SU-DHL-6 (cell line): ENCODE measurements at regions not wholly inside any gene's neighbourhood (a gene's known extent, or its start where the extent isn't known, plus 50 kb on each side); places are given as distances from the start of the nearest gene placed in this dataset.

ENCODE experiments used
- H2AFZ ChIP-seq: fragments of 200-600 bp; sonication (generic); 2 replicates; pipeline ENCODE4 v1.6.1; 2014; ENCODE audit warnings: low read depth, mild to moderate bottlenecking, moderate library complexity, mixed read lengths, antibody characterized with exemption, low read length; ENCODE audit not compliant: severe bottlenecking
- H3F3A ChIP-seq: fragments of 200-600 bp; shearing (Covaris generic); 2 replicates; pipeline ENCODE4 v1.6.0; 2016; ENCODE audit warnings: antibody characterized with exemption, mild to moderate bottlenecking; ENCODE audit not compliant: insufficient read depth
- H3K27ac ChIP-seq: fragments of 200-600 bp; sonication (generic); 2 replicates; pipeline ENCODE4 v1.5.1; 2016; ENCODE audit warnings: low read depth, mild to moderate bottlenecking, low read length, moderate library complexity, mixed read lengths
- H3K27me3 ChIP-seq: fragments of 200-600 bp; sonication (generic), shearing (Covaris generic); 2 replicates; pipeline ENCODE4 v1.6.0; 2014; ENCODE audit warnings: mild to moderate bottlenecking, low read length
- H3K36me3 ChIP-seq: fragments of 200-600 bp; sonication (generic); 2 replicates; pipeline ENCODE4 v1.6.1; 2014; ENCODE audit warnings: mild to moderate bottlenecking, low read length, mixed read lengths
- H3K4me2 ChIP-seq: fragments of 300-600, 200-600 bp; shearing (Covaris generic), sonication (generic); 2 replicates; pipeline ENCODE4 v1.6.0; 2014; ENCODE audit warnings: low read length, low read depth, mild to moderate bottlenecking; ENCODE audit not compliant: poor library complexity, severe bottlenecking
- H3K4me3 ChIP-seq: fragments of 200-600 bp; sonication (generic); 2 replicates; pipeline ENCODE4 v1.5.1; 2014; ENCODE audit warnings: antibody characterized with exemption, low read length, mild to moderate bottlenecking, mixed read lengths; ENCODE audit not compliant: insufficient read depth, poor library complexity, severe bottlenecking
- H3K79me2 ChIP-seq: fragments of 200-600 bp; sonication (generic); 2 replicates; pipeline ENCODE4 v1.6.1; 2014; ENCODE audit warnings: mild to moderate bottlenecking, low read length, moderate library complexity; ENCODE audit not compliant: insufficient read depth
- H3K9ac ChIP-seq: fragments of 200-600 bp; sonication (generic); 2 replicates; pipeline ENCODE4 v1.7.0; 2014; ENCODE audit warnings: mild to moderate bottlenecking, low read length
- H3K9me2 ChIP-seq: fragments of 200-600 bp; sonication (generic); replicated peaks from 2 replicates; pipeline ENCODE4 v1.6.1; 2014; ENCODE audit warnings: low read length; ENCODE audit not compliant: insufficient read depth
- H3K9me3 ChIP-seq: fragments of 200-600 bp; sonication (generic); 2 replicates; pipeline ENCODE4 v1.6.1; 2014; ENCODE audit warnings: low read length, mixed read lengths; ENCODE audit not compliant: insufficient read depth
- H4K20me1 ChIP-seq: fragments of 200-600 bp; sonication (generic); 2 replicates; pipeline ENCODE4 v1.6.1; 2014; ENCODE audit warnings: low read depth, mild to moderate bottlenecking, antibody characterized with exemption, low read length, moderate library complexity, mixed read lengths
- EZH2phosphoT487 ChIP-seq: fragments of 200-600 bp; sonication (generic), shearing (Covaris generic); conservative IDR thresholded peaks from 2 replicates; pipeline ENCODE4 v1.6.1; 2018; ENCODE audit warnings: mild to moderate bottlenecking, antibody characterized with exemption, low read length, moderate library complexity, mixed read lengths
- TF ChIP-seq, protein P1 (sequence below): fragments of 200-600 bp; sonication (generic); IDR thresholded peaks from one replicate; pipeline ENCODE4 v1.5.1; 2017; ENCODE audit warnings: antibody characterized with exemption, mild to moderate bottlenecking, low read length, moderate library complexity; ENCODE audit not compliant: insufficient read depth, poor library complexity, severe bottlenecking

DNA sequence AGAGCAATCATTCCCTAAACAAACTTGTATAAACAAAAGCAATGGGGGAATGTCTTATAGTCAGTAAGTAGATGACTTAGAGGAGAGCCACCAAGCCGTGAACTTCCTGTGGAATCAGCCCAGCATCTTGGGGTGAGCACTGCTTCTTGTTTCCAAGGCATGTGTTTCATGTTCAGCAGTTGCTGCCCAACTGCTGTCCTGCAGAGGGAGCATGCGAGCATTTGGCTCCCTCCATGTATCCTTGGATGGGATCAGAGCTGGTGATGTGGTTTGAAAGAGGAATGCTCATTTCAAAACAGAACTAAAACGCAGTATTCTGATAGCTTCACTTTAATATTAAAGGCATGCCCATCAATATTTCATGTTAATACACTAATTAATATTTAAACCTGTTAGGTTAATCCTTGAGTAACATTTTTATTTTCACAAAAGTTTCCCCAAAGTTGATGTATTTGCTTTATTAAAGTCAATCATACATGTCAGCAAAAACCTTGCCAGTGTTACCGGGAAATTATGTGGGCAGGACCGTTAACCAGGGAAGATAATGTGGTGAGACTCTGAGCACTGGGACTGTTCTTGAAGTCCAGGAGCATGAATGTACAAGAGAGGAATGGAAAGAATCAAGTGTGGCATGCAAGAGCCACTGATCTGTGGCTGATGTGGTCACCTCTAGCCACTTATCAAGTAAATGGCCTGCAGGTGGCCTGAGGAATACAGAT is 172.1 kb upstream of the GGTLC1 start:
- no peak overlapping the region for H3K9ac ChIP-seq
- H3K27me3 ChIP-seq = no peaks in the 10 kb centered on the region
- no peaks in the 10 kb centered on the region for H3K9me3 ChIP-seq
- H4K20me1 ChIP-seq = no peaks in the 10 kb centered on the region
- no peak overlapping the region for H3K4me2 ChIP-seq
- no peaks in the 10 kb centered on the region for H3K79me2 ChIP-seq
- no peak for TF ChIP-seq EZH2phosphoT487
- TF ChIP-seq, protein P1, sequence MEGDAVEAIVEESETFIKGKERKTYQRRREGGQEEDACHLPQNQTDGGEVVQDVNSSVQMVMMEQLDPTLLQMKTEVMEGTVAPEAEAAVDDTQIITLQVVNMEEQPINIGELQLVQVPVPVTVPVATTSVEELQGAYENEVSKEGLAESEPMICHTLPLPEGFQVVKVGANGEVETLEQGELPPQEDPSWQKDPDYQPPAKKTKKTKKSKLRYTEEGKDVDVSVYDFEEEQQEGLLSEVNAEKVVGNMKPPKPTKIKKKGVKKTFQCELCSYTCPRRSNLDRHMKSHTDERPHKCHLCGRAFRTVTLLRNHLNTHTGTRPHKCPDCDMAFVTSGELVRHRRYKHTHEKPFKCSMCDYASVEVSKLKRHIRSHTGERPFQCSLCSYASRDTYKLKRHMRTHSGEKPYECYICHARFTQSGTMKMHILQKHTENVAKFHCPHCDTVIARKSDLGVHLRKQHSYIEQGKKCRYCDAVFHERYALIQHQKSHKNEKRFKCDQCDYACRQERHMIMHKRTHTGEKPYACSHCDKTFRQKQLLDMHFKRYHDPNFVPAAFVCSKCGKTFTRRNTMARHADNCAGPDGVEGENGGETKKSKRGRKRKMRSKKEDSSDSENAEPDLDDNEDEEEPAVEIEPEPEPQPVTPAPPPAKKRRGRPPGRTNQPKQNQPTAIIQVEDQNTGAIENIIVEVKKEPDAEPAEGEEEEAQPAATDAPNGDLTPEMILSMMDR = peak; percentile 25
- no peak overlapping the region for H2AFZ ChIP-seq
- no peaks in the 10 kb centered on the region for H3K9me2 ChIP-seq
- no peak overlapping the region for H3K27ac ChIP-seq
- H3F3A ChIP-seq = no peaks in the 10 kb centered on the region
- H3K36me3 ChIP-seq = no peaks in the 10 kb centered on the region
- no peak overlapping the region for H3K4me3 ChIP-seq

DNA sequence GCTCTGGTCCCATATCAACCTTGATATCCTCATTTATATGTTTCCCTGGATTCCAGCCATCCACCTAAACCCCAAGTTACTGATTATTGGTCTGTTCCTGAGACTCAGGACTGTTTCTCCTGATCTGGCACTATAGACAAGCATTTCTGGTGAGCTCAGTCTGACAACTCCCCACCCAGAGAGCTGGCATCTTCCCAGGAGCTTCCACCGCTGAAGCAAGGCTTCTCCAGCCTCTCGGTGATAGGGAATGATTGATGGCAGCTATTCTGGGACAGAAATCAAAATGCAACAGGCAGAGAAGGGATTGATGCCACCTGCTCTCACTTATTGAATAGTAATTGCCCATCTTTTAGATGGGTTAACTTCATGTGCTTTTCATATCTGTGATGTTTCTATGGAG is 169.7 kb upstream of the GGTLC1 start:
- Histone ChIP-seq H3K9me3 (no peaks in the 10 kb centered on the region), H3K36me3 (no peaks in the 10 kb centered on the region), H3F3A (no peaks in the 10 kb centered on the region), H4K20me1 (no peaks in the 10 kb centered on the region), H3K9ac (no peak overlapping the region), H3K27me3 (no peaks in the 10 kb centered on the region), H3K9me2 (no peaks in the 10 kb centered on the region), H2AFZ (no peak overlapping the region), H3K79me2 (no peaks in the 10 kb centered on the region), H3K27ac (no peak overlapping the region), H3K4me3 (no peak overlapping the region), H3K4me2 (no peak overlapping the region)
- TF ChIP-seq, protein P1 = no peak
- no peak for TF ChIP-seq EZH2phosphoT487

- no peak overlapping the region for H3K27ac ChIP-seq
- H3K27me3 ChIP-seq = no peaks in the 10 kb centered on the region
- no peak overlapping the region for H2AFZ ChIP-seq
- H3K9me3 ChIP-seq = no peaks in the 10 kb centered on the region
- no peak for TF ChIP-seq EZH2phosphoT487
- TF ChIP-seq, protein P1 = no peak
- no peaks in the 10 kb centered on the region for H4K20me1 ChIP-seq
- H3K4me3 ChIP-seq = no peak overlapping the region
- H3F3A ChIP-seq = no peaks in the 10 kb centered on the region
- no peak overlapping the region for H3K4me2 ChIP-seq
- H3K9me2 ChIP-seq = no peaks in the 10 kb centered on the region
- no peak overlapping the region for H3K9ac ChIP-seq
- H3K79me2 ChIP-seq = no peaks in the 10 kb centered on the region
- no peaks in the 10 kb centered on the region for H3K36me3 ChIP-seq
These were observed 168.6 kb upstream of the GGTLC1 start for GRCh38 chr20:24157213-24157612.
